ENCODE measurements at regions not wholly inside any gene's neighbourhood (a gene's known extent, or its start where the extent isn't known, plus 50 kb on each side); places are given as distances from the start of the nearest gene placed in this dataset.

GRCh38 chr2:238631491-238632180 lies 204.9 kb downstream of the ASB1 start:
- no peak for FAIRE-seq

GRCh38 chr2:238632181-238633060 lies 205.7 kb downstream of the ASB1 start:
- DNase-seq (ENCODE audit: low spot score in 2 of 2) = no peak
- FAIRE-seq = no peak

More at GRCh38 chr2:238631491-238632180, 204.9 kb downstream of the ASB1 start:
- DNase-seq (ENCODE audit: low spot score in 2 of 2) = no peak

GRCh38 chr2:238633426-238634328 lies 206.9 kb downstream of the ASB1 start:
- FAIRE-seq (no peak), DNase-seq (ENCODE audit: low spot score in 2 of 2) (no peak)

- no peak for DNase-seq (ENCODE audit: low spot score in 2 of 2)
Observed at GRCh38 chr2:238634701-238635357, 208.1 kb downstream of the ASB1 start.

GRCh38 chr2:238635647-238636051 lies 208.9 kb downstream of the ASB1 start:
- FAIRE-seq (no peak), DNase-seq (ENCODE audit: low spot score in 2 of 2) (no peak)

More at GRCh38 chr2:238634701-238635357, 208.1 kb downstream of the ASB1 start:
- FAIRE-seq = no peak

GRCh38 chr2:238636269-238637073 lies 209.7 kb downstream of the ASB1 start:
- DNase-seq (ENCODE audit: low spot score in 2 of 2) (no peak), FAIRE-seq (no peak)

- FAIRE-seq (no peak), DNase-seq (ENCODE audit: low spot score in 2 of 2) (no peak)
Observed at GRCh38 chr2:238638100-238638981, 209.5 kb upstream of the TWIST2 start.

GRCh38 chr2:238638982-238639628 lies 208.8 kb upstream of the TWIST2 start:
- DNase-seq (ENCODE audit: low spot score in 2 of 2) (no peak), FAIRE-seq (no peak)

- no peak for FAIRE-seq
- DNase-seq (ENCODE audit: low spot score in 2 of 2) = no peak
Observed at GRCh38 chr2:238640486-238640885, 207.4 kb upstream of the TWIST2 start.

- DNase-seq (ENCODE audit: low spot score in 2 of 2) (no peak), FAIRE-seq (no peak)
Observed at GRCh38 chr2:238642973-238643372, 204.9 kb upstream of the TWIST2 start.

- no peak for DNase-seq (ENCODE audit: low spot score in 2 of 2)
- no peak for FAIRE-seq
Observed at GRCh38 chr2:238643400-238643907, 204.4 kb upstream of the TWIST2 start.

- DNase-seq (ENCODE audit: low spot score in 2 of 2) = no peak
- no peak for FAIRE-seq
Observed at GRCh38 chr2:238644095-238645081, 203.5 kb upstream of the TWIST2 start.

- FAIRE-seq (no peak), DNase-seq (ENCODE audit: low spot score in 2 of 2) (no peak)
Observed at GRCh38 chr2:238645095-238645494, 202.8 kb upstream of the TWIST2 start.

- no peak for FAIRE-seq
- no peak for DNase-seq (ENCODE audit: low spot score in 2 of 2)
Observed at GRCh38 chr2:238645716-238646115, 202.2 kb upstream of the TWIST2 start.

GRCh38 chr2:238646281-238646680 lies 201.6 kb upstream of the TWIST2 start:
- DNase-seq (ENCODE audit: low spot score in 2 of 2) (no peak), FAIRE-seq (no peak)

- no peak for DNase-seq (ENCODE audit: low spot score in 2 of 2)
- FAIRE-seq = no peak
Observed at GRCh38 chr2:238646803-238647202, 201.1 kb upstream of the TWIST2 start.

Data from frontal cortex (tissue), 3 donors.